GM19468 (cell line): ENCODE measurements at regions not wholly inside any gene's neighbourhood (a gene's known extent, or its start where the extent isn't known, plus 50 kb on each side); places are given as distances from the start of the nearest gene placed in this dataset.

Experiments used
- ATAC-seq: cut with Tn5 transposase; IDR thresholded peaks from one replicate; pipeline ENCODE4 v1.9.1; 2021; ENCODE audit warnings: mild to moderate bottlenecking, moderate library complexity, moderate number of reproducible peaks; ENCODE audit not compliant: unreplicated experiment; ENCODE audit errors: extremely low read depth

GRCh38 chr13:107203146-107203847, 635.4 kb upstream of the ARGLU1 start:
- no peak for ATAC-seq

- ATAC-seq, result no peak
Measured at GRCh38 chr13:107202371-107203023, 634.6 kb upstream of the ARGLU1 start.

- ATAC-seq, result no peak
Measured at GRCh38 chr13:107200491-107200890, 632.6 kb upstream of the ARGLU1 start.

- no peak for ATAC-seq
Measured at GRCh38 chr13:107192289-107192688, 624.4 kb upstream of the ARGLU1 start.

GRCh38 chr13:107190065-107190464, 622.1 kb upstream of the ARGLU1 start:
- no peak for ATAC-seq

GRCh38 chr13:107185889-107186288, 618.0 kb upstream of the ARGLU1 start:
- ATAC-seq, result no peak

- ATAC-seq, result no peak
Measured at GRCh38 chr13:107170270-107170931, 602.5 kb upstream of the ARGLU1 start.

- no peak for ATAC-seq
Measured at GRCh38 chr13:107157271-107157670, 589.3 kb upstream of the ARGLU1 start.

GRCh38 chr13:107144432-107144831, 576.5 kb upstream of the ARGLU1 start:
- no peak for ATAC-seq

- no peak for ATAC-seq
Measured at GRCh38 chr13:107141767-107142166, 573.8 kb upstream of the ARGLU1 start.

GRCh38 chr13:107139006-107139405, 571.1 kb upstream of the ARGLU1 start:
- no peak for ATAC-seq

GRCh38 chr13:107138486-107138885, 570.5 kb upstream of the ARGLU1 start:
- ATAC-seq, result no peak

GRCh38 chr13:107133950-107134349, 566.0 kb upstream of the ARGLU1 start:
- no peak for ATAC-seq

GRCh38 chr13:107130566-107130965, 562.6 kb upstream of the ARGLU1 start:
- no peak for ATAC-seq

- no peak for ATAC-seq
Measured at GRCh38 chr13:107124730-107125129, 556.8 kb upstream of the ARGLU1 start.

GRCh38 chr13:107124129-107124718, 556.3 kb upstream of the ARGLU1 start:
- ATAC-seq, result no peak

GRCh38 chr13:107121793-107122192, 553.9 kb upstream of the ARGLU1 start:
- ATAC-seq, result no peak

GRCh38 chr13:107119989-107120881, 552.3 kb upstream of the ARGLU1 start:
- ATAC-seq, result no peak

GRCh38 chr13:107118506-107118905, 550.6 kb upstream of the ARGLU1 start:
- no peak for ATAC-seq
